Neural cell (in vitro differentiated cells): ENCODE measurements at regions not wholly inside any gene's neighbourhood (a gene's known extent, or its start where the extent isn't known, plus 50 kb on each side); places are given as distances from the start of the nearest gene placed in this dataset.

ENCODE experiments used
- H2AFZ ChIP-seq: fragments of 200-600, 300-800 bp; sonication (generic), shearing (Covaris generic); 2 replicates; pipeline ENCODE4 v1.6.0; 2014; ENCODE audit warnings: low read depth, mild to moderate bottlenecking, antibody characterized with exemption, low read length, moderate library complexity
- H3F3A ChIP-seq: fragments of 200-600 bp; shearing (Covaris generic); 2 replicates; pipeline ENCODE4 v1.6.1; 2016; ENCODE audit warnings: mild to moderate bottlenecking, moderate library complexity, mixed read lengths, antibody characterized with exemption, low read length; ENCODE audit not compliant: insufficient read depth, poor library complexity, severe bottlenecking
- H3K27ac ChIP-seq: fragments of 200-600, 300-800 bp; sonication (generic), shearing (Covaris generic); 2 replicates; pipeline ENCODE4 v1.5.1; 2014; ENCODE audit warnings: mild to moderate bottlenecking, low read length, moderate library complexity
- H3K27me3 ChIP-seq: fragments of 300-800, 200-600 bp; sonication (generic), shearing (Covaris generic); 2 replicates; pipeline ENCODE4 v1.6.0; 2014; ENCODE audit warnings: mild to moderate bottlenecking, low read depth, low read length, moderate library complexity; ENCODE audit not compliant: insufficient read depth
- H3K36me3 ChIP-seq: fragments of 300-800, 200-600 bp; sonication (generic), shearing (Covaris generic); 2 replicates; pipeline ENCODE4 v1.5.1; 2014; ENCODE audit warnings: mild to moderate bottlenecking, antibody characterized with exemption, low read length, moderate library complexity; ENCODE audit not compliant: insufficient read depth
- H3K4me2 ChIP-seq: fragments of 300-800, 200-600 bp; sonication (generic), shearing (Covaris generic); 2 replicates; pipeline ENCODE4 v1.6.0; 2014; ENCODE audit warnings: mild to moderate bottlenecking, low read length
- H3K4me3 ChIP-seq: fragments of 300-800, 200-600 bp; sonication (generic), shearing (Covaris generic); 2 replicates; pipeline ENCODE4 v1.5.1; 2014; ENCODE audit warnings: mild to moderate bottlenecking, low read length, moderate library complexity
- H3K79me2 ChIP-seq: fragments of 200-600 bp; shearing (Covaris generic); replicated peaks from 2 replicates; pipeline ENCODE4 v1.6.0; 2014; ENCODE audit warnings: mild to moderate bottlenecking, low read length, moderate library complexity; ENCODE audit not compliant: insufficient read depth
- H3K9ac ChIP-seq: fragments of 300-800, 200-600 bp; sonication (generic), shearing (Covaris generic); 2 replicates; pipeline ENCODE4 v1.6.1; 2016; ENCODE audit warnings: mild to moderate bottlenecking, low read length, mixed read lengths
- H3K9me2 ChIP-seq: fragments of 200-600 bp; shearing (Covaris generic); 2 replicates; pipeline ENCODE4 v1.6.1; 2016; ENCODE audit warnings: mild to moderate bottlenecking, low read length, mixed read lengths; ENCODE audit not compliant: insufficient read depth
- H3K9me3 ChIP-seq: fragments of 200-600, 300-800 bp; sonication (generic), shearing (Covaris generic); 2 replicates; pipeline ENCODE4 v1.6.1; 2016; ENCODE audit warnings: mild to moderate bottlenecking, mixed run types, low read length, moderate library complexity, mixed read lengths
- H4K20me1 ChIP-seq: fragments of 200-600 bp; shearing (Covaris generic); 2 replicates; pipeline ENCODE4 v1.6.1; 2016; ENCODE audit warnings: mild to moderate bottlenecking, mixed run types; ENCODE audit not compliant: insufficient read depth
- EP300 ChIP-seq: fragments of 450-650 bp; conservative IDR thresholded peaks from 2 replicates; pipeline ENCODE4 v1.6.1; 2014; ENCODE audit warnings: antibody characterized with exemption, mild to moderate bottlenecking, moderate library complexity; ENCODE audit not compliant: poor library complexity, severe bottlenecking
- EZH2 ChIP-seq: fragments of 200-600, 300-800 bp; shearing (Covaris generic), sonication (generic); IDR thresholded peaks from 2 replicates; pipeline ENCODE4 v1.6.1; 2014; ENCODE audit warnings: antibody characterized with exemption, low read length, borderline replicate concordance, mild to moderate bottlenecking; ENCODE audit not compliant: insufficient read depth, poor library complexity, severe bottlenecking
- MXI1 ChIP-seq: fragments of 450-650 bp; conservative IDR thresholded peaks from 2 replicates; pipeline ENCODE4 v1.6.1; 2014; ENCODE audit warnings: antibody characterized with exemption, mild to moderate bottlenecking; ENCODE audit not compliant: poor library complexity, severe bottlenecking
- POLR2AphosphoS5 ChIP-seq: IDR thresholded peaks from 2 replicates; pipeline ENCODE4 v1.6.1; 2012
- RAD21 ChIP-seq: fragments of 450-650 bp; conservative IDR thresholded peaks from 2 replicates; pipeline ENCODE4 v1.6.1; 2014; ENCODE audit warnings: antibody characterized with exemption, mild to moderate bottlenecking, moderate library complexity
- SMC3 ChIP-seq: fragments of 450-650 bp; conservative IDR thresholded peaks from 2 replicates; pipeline ENCODE4 v1.6.1; 2014; ENCODE audit warnings: antibody characterized with exemption, mild to moderate bottlenecking, moderate library complexity; ENCODE audit not compliant: poor library complexity
- TAF1 ChIP-seq: IDR thresholded peaks from 2 replicates; pipeline ENCODE4 v1.6.1; 2012; ENCODE audit warnings: low read depth
- TF ChIP-seq, protein P1 (sequence below): fragments of 450-650 bp; IDR thresholded peaks from 2 replicates; pipeline ENCODE4 v1.5.1; 2014; ENCODE audit warnings: antibody characterized with exemption, mild to moderate bottlenecking, moderate library complexity; ENCODE audit not compliant: poor library complexity, severe bottlenecking
- TF ChIP-seq, protein P2 (sequence below): IDR thresholded peaks from 2 replicates; pipeline ENCODE4 v1.6.1; 2012; ENCODE audit warnings: borderline replicate concordance

GRCh38 chr21:28310171-28310685, 682.4 kb downstream of the LTN1 start:
- Histone ChIP-seq H3K27me3 (no peaks in the 10 kb centered on the region), H3K4me3 (no peak overlapping the region), H2AFZ (no peak overlapping the region), H3K4me2 (no peak overlapping the region), H3K9ac (no peak overlapping the region), H3K79me2 (no peaks in the 10 kb centered on the region), H3K27ac (no peak overlapping the region), H3K9me3 (no peaks in the 10 kb centered on the region), H3F3A (no peaks in the 10 kb centered on the region), H4K20me1 (no peaks in the 10 kb centered on the region), H3K36me3 (no peaks in the 10 kb centered on the region), H3K9me2 (no peaks in the 10 kb centered on the region)
- TF ChIP-seq EZH2 = no peak
- TF ChIP-seq, protein P1, sequence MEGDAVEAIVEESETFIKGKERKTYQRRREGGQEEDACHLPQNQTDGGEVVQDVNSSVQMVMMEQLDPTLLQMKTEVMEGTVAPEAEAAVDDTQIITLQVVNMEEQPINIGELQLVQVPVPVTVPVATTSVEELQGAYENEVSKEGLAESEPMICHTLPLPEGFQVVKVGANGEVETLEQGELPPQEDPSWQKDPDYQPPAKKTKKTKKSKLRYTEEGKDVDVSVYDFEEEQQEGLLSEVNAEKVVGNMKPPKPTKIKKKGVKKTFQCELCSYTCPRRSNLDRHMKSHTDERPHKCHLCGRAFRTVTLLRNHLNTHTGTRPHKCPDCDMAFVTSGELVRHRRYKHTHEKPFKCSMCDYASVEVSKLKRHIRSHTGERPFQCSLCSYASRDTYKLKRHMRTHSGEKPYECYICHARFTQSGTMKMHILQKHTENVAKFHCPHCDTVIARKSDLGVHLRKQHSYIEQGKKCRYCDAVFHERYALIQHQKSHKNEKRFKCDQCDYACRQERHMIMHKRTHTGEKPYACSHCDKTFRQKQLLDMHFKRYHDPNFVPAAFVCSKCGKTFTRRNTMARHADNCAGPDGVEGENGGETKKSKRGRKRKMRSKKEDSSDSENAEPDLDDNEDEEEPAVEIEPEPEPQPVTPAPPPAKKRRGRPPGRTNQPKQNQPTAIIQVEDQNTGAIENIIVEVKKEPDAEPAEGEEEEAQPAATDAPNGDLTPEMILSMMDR = no peak
- TF ChIP-seq EP300 = no peak
- no peak for TF ChIP-seq RAD21
- no peak for TF ChIP-seq TAF1
- TF ChIP-seq SMC3 = no peak
- TF ChIP-seq, protein P2, sequence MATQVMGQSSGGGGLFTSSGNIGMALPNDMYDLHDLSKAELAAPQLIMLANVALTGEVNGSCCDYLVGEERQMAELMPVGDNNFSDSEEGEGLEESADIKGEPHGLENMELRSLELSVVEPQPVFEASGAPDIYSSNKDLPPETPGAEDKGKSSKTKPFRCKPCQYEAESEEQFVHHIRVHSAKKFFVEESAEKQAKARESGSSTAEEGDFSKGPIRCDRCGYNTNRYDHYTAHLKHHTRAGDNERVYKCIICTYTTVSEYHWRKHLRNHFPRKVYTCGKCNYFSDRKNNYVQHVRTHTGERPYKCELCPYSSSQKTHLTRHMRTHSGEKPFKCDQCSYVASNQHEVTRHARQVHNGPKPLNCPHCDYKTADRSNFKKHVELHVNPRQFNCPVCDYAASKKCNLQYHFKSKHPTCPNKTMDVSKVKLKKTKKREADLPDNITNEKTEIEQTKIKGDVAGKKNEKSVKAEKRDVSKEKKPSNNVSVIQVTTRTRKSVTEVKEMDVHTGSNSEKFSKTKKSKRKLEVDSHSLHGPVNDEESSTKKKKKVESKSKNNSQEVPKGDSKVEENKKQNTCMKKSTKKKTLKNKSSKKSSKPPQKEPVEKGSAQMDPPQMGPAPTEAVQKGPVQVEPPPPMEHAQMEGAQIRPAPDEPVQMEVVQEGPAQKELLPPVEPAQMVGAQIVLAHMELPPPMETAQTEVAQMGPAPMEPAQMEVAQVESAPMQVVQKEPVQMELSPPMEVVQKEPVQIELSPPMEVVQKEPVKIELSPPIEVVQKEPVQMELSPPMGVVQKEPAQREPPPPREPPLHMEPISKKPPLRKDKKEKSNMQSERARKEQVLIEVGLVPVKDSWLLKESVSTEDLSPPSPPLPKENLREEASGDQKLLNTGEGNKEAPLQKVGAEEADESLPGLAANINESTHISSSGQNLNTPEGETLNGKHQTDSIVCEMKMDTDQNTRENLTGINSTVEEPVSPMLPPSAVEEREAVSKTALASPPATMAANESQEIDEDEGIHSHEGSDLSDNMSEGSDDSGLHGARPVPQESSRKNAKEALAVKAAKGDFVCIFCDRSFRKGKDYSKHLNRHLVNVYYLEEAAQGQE = no peak
- no peak for TF ChIP-seq MXI1
- TF ChIP-seq POLR2AphosphoS5 = no peak

DNA sequence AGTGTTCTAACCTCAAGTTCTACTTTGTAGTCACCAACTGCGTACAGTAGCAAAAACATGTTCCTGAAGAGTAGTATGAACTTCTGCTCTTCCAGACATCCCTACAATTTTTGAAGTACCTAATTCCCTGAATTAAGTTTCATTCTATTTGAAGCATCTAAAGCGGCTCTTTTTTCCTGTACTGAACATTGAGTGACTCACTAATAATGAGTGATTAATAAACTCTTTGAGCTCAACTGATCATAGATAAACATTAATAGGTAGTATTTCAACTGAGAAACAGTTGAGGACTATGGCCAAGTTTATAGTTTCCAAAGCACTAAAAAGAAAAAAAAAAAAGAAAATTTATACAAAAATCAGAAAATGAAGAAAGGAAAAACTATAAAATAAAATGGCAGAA, 683.1 kb downstream of the LTN1 start:
- H3K4me2 ChIP-seq = no peak overlapping the region
- H4K20me1 ChIP-seq = no peaks in the 10 kb centered on the region
- no peak overlapping the region for H2AFZ ChIP-seq
- no peak overlapping the region for H3K27ac ChIP-seq
- H3K79me2 ChIP-seq = no peaks in the 10 kb centered on the region
- H3K36me3 ChIP-seq = no peaks in the 10 kb centered on the region
- H3K9ac ChIP-seq = no peak overlapping the region
- TF ChIP-seq MXI1 = no peak
- no peak for TF ChIP-seq TAF1
- no peak for TF ChIP-seq POLR2AphosphoS5
- TF ChIP-seq, protein P1 = no peak
- TF ChIP-seq EP300 = no peak
- TF ChIP-seq SMC3 = no peak
- no peak for TF ChIP-seq EZH2
- TF ChIP-seq, protein P2 = no peak
- H3K27me3 ChIP-seq = no peaks in the 10 kb centered on the region
- no peak overlapping the region for H3K4me3 ChIP-seq
- H3K9me2 ChIP-seq = no peaks in the 10 kb centered on the region
- no peaks in the 10 kb centered on the region for H3F3A ChIP-seq
- no peaks in the 10 kb centered on the region for H3K9me3 ChIP-seq
